ENCODE measurements at regions not wholly inside any gene's neighbourhood (a gene's known extent, or its start where the extent isn't known, plus 50 kb on each side); places are given as distances from the start of the nearest gene placed in this dataset.

DNA sequence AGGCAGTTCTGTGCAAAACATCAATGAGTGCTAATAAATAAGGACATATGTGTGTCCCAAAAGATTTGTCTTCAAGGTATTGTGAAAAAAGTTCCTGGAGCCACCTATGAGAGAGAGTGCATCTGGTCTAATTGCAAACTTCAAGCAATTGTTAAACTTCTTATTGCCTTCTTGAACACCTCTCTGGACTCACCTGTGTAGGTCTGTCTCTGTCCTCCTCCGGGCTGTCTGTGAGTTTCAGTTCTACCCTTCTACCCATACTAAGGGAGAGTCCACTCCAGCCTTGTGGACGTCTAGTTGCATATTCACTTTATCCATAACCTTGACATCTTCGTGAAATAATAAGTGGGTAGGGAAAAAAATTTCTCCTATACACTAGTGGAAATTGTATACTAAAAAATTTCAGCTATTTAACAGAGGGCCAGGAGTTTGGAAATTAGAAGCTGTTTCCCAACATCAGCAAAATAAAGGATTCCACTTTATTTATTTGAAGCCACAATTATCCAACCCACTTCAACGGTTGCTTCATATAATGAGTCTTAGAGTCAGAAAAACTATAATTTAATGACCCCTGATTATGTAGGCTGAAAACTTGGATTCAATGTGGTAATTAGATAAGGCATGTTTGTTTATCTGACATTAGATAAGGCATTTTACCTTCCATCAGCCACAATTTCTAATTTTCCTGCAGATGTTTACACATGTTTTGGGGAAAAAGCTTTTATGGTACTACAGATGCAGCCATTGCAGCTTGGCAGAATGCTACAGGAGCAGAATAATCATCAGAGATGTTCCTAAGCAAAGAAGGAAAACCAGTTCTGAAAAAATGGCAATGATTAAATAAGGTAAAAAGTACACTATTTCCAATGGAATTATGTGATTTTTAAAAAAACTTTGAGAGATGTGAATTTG lies 150.8 kb upstream of the FAM3C start:
- no peak for DNase-seq (ENCODE audit: low read depth in 1 of 2, low spot score in 1 of 2)
- TF ChIP-seq POLR2AphosphoS5 (IDR thresholded peaks at IDR 0.05; ENCODE audit: low read depth) (no peak), REST (IDR thresholded peaks at IDR 0.05; ENCODE audit: insufficient replicate concordance, low read depth) (no peak), CTCF (IDR thresholded peaks at IDR 0.05; ENCODE audit: insufficient read depth, low read length) (no peak), GABPA (IDR thresholded peaks at IDR 0.05; ENCODE audit: low read depth) (no peak), SPI1 (IDR thresholded peaks at IDR 0.05; ENCODE audit: borderline replicate concordance, low read depth) (no peak)
- Histone ChIP-seq H3K4me3 (replicated peaks; ENCODE audit: insufficient read depth, low read length) (no peak overlapping the region), H3K27me3 (ENCODE audit: insufficient read depth, poor library complexity, severe bottlenecking) (peaks cover 2% of the 10 kb centered on the region), H3K27ac (replicated peaks) (no peak overlapping the region)

- H3K27me3 ChIP-seq (ENCODE audit: insufficient read depth, poor library complexity, severe bottlenecking) = peaks cover 2% of the 10 kb centered on the region
- TF ChIP-seq POLR2AphosphoS5 (IDR thresholded peaks at IDR 0.05; ENCODE audit: low read depth) (no peak), CTCF (IDR thresholded peaks at IDR 0.05; ENCODE audit: insufficient read depth, low read length) (no peak), GABPA (IDR thresholded peaks at IDR 0.05; ENCODE audit: low read depth) (no peak), REST (IDR thresholded peaks at IDR 0.05; ENCODE audit: insufficient replicate concordance, low read depth) (no peak), SPI1 (IDR thresholded peaks at IDR 0.05; ENCODE audit: borderline replicate concordance, low read depth) (no peak)
- no peak overlapping the region for H3K27ac ChIP-seq (replicated peaks)
- no peak for DNase-seq (ENCODE audit: low read depth in 1 of 2, low spot score in 1 of 2)
- H3K4me3 ChIP-seq (replicated peaks; ENCODE audit: insufficient read depth, low read length) = no peak overlapping the region
These were observed 149.3 kb upstream of the FAM3C start for GRCh38 chr7:121545418-121545817.

DNA sequence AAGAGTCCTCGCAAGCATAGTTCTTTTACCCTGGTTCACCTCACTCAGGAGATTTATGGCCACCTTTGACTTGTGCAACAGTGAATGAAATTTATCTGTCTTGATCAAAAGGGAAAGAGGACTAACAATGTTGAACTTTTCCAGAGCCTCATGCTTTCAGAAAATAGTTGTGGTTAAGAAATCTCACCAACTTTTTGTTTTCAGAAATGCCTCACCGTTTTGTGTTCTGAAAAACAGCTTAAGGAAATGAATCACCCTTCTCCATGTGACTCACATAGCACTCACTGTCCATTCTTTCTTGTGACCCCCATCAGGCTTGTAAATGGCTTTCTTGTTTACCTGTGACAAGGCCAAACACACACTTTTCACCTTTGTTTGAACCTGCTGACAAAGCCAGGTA lies 148.6 kb upstream of the FAM3C start:
- TF ChIP-seq POLR2AphosphoS5 (IDR thresholded peaks at IDR 0.05; ENCODE audit: low read depth) (no peak), SPI1 (IDR thresholded peaks at IDR 0.05; ENCODE audit: borderline replicate concordance, low read depth) (no peak), REST (IDR thresholded peaks at IDR 0.05; ENCODE audit: insufficient replicate concordance, low read depth) (no peak), GABPA (IDR thresholded peaks at IDR 0.05; ENCODE audit: low read depth) (no peak), CTCF (IDR thresholded peaks at IDR 0.05; ENCODE audit: insufficient read depth, low read length) (no peak)
- no peak overlapping the region for H3K27ac ChIP-seq (replicated peaks)
- no peak for DNase-seq (ENCODE audit: low read depth in 1 of 2, low spot score in 1 of 2)
- H3K27me3 ChIP-seq (ENCODE audit: insufficient read depth, poor library complexity, severe bottlenecking) = peaks cover 2% of the 10 kb centered on the region
- no peak overlapping the region for H3K4me3 ChIP-seq (replicated peaks; ENCODE audit: insufficient read depth, low read length)
